Tibial artery (tissue), 4 donors: ENCODE measurements at regions not wholly inside any gene's neighbourhood (a gene's known extent, or its start where the extent isn't known, plus 50 kb on each side); places are given as distances from the start of the nearest gene placed in this dataset.

Experiments used
- DNase-seq, 2 donors: peaks; one replicate each; pipeline ENCODE4 v3.0.0-alpha.2; 2019
- H3K27ac ChIP-seq, 2 donors: fragments of 200-600 bp; sonication (generic) in 1 of 2; 1 replicate in 1 of 2; 2 replicates in 1 of 2; pipeline ENCODE4 v1.5.1; 2018 to 2019; ENCODE audit warnings: mild to moderate bottlenecking in 1 of 2
- H3K27me3 ChIP-seq, 2 donors: fragments of 200-600 bp; sonication (generic) in 1 of 2; one replicate each; pipeline versions ENCODE4 v1.5.1 to v1.6.0; 2016 to 2019
- H3K36me3 ChIP-seq, 3 donors: fragments of 200-600 bp; sonication (generic) in 2 of 3; one replicate each; pipeline ENCODE4 v1.5.1; 2016 to 2019; ENCODE audit warnings: mild to moderate bottlenecking in 2 of 3
- H3K4me1 ChIP-seq, 4 donors: fragments of 200-600 bp; sonication (generic) in 2 of 4; 1 replicate in 3 of 4; 2 replicates in 1 of 4; pipeline ENCODE4 v1.5.1; 2016 to 2019
- H3K4me3 ChIP-seq, 2 donors: fragments of 200-600 bp; sonication (generic) in 1 of 2; 1 replicate in 1 of 2; 2 replicates in 1 of 2; pipeline ENCODE4 v1.5.1; 2018 to 2019; ENCODE audit warnings: mild to moderate bottlenecking in 2 of 2
- H3K9me3 ChIP-seq, 3 donors: fragments of 200-600 bp; sonication (generic) in 1 of 3; one replicate each; pipeline ENCODE4 v1.5.1; 2016 to 2019
- intact Hi-C: fragments of 100-400 bp; cut with DNase I; formaldehyde crosslinking; loops from one replicate; pipeline ENCODE4 v1.15.0; 2023; ENCODE audit warnings: low total_unique reads
- TF ChIP-seq, protein P1 (sequence below), 2 experiments: fragments of 200-600 bp in 1 of 2; fragments of 450-650 bp in 1 of 2; IDR thresholded peaks; one replicate each; pipeline ENCODE4 v1.5.1; 2017 to 2019; ENCODE audit warnings: antibody characterized with exemption in 2 of 2, mild to moderate bottlenecking in 1 of 2, moderate library complexity in 1 of 2

GRCh38 chr5:128615578-128615977 is 77.5 kb upstream of the FBN2 start:
- intact Hi-C loops, result no loop called here
- Histone ChIP-seq H3K9me3 (no peaks in the 10 kb centered on the region), H3K36me3 (no peaks in the 10 kb centered on the region), H3K4me1 (no peaks in the 10 kb centered on the region), H3K27ac (no peak overlapping the region), H3K27me3 (no peaks in the 10 kb centered on the region), H3K4me3 (no peak overlapping the region)
- TF ChIP-seq, protein P1, sequence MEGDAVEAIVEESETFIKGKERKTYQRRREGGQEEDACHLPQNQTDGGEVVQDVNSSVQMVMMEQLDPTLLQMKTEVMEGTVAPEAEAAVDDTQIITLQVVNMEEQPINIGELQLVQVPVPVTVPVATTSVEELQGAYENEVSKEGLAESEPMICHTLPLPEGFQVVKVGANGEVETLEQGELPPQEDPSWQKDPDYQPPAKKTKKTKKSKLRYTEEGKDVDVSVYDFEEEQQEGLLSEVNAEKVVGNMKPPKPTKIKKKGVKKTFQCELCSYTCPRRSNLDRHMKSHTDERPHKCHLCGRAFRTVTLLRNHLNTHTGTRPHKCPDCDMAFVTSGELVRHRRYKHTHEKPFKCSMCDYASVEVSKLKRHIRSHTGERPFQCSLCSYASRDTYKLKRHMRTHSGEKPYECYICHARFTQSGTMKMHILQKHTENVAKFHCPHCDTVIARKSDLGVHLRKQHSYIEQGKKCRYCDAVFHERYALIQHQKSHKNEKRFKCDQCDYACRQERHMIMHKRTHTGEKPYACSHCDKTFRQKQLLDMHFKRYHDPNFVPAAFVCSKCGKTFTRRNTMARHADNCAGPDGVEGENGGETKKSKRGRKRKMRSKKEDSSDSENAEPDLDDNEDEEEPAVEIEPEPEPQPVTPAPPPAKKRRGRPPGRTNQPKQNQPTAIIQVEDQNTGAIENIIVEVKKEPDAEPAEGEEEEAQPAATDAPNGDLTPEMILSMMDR (IDR thresholded peaks at IDR 0.05), result no peak
- no peak for DNase-seq

GRCh38 chr5:128626536-128627090 is 88.6 kb upstream of the FBN2 start:
- intact Hi-C loops, result no loop called here
- TF ChIP-seq, protein P1 (IDR thresholded peaks at IDR 0.05), result no peak
- Histone ChIP-seq H3K36me3 (no peaks in the 10 kb centered on the region), H3K27ac (no peak overlapping the region), H3K4me1 (no peaks in the 10 kb centered on the region), H3K27me3 (no peaks in the 10 kb centered on the region), H3K4me3 (no peak overlapping the region), H3K9me3 (no peaks in the 10 kb centered on the region)
- DNase-seq, result no peak

GRCh38 chr5:128627939-128628338 is 89.9 kb upstream of the FBN2 start:
- TF ChIP-seq, protein P1 (IDR thresholded peaks at IDR 0.05), result no peak
- Histone ChIP-seq H3K4me1 (no peaks in the 10 kb centered on the region), H3K9me3 (no peaks in the 10 kb centered on the region), H3K27me3 (no peaks in the 10 kb centered on the region), H3K36me3 (no peaks in the 10 kb centered on the region), H3K27ac (no peak overlapping the region), H3K4me3 (no peak overlapping the region)
- intact Hi-C loops, result no loop called here
- DNase-seq, result no peak

GRCh38 chr5:128629157-128629556 is 91.1 kb upstream of the FBN2 start:
- TF ChIP-seq, protein P1 (IDR thresholded peaks at IDR 0.05), result no peak
- no peak for DNase-seq
- no peak overlapping the region for H3K4me3 ChIP-seq

GRCh38 chr5:128630121-128630520 is 92.1 kb upstream of the FBN2 start:
- no peak overlapping the region for H3K4me3 ChIP-seq
- H3K36me3 ChIP-seq, result no peaks in the 10 kb centered on the region
- no peaks in the 10 kb centered on the region for H3K4me1 ChIP-seq
- TF ChIP-seq, protein P1 (IDR thresholded peaks at IDR 0.05), result no peak
- no peaks in the 10 kb centered on the region for H3K27me3 ChIP-seq
- no peak for DNase-seq
- no peak overlapping the region for H3K27ac ChIP-seq
- H3K9me3 ChIP-seq, result no peaks in the 10 kb centered on the region
- intact Hi-C loops, result no loop called here

More at GRCh38 chr5:128629157-128629556, 91.1 kb upstream of the FBN2 start:
- Histone ChIP-seq H3K9me3 (no peaks in the 10 kb centered on the region), H3K27ac (no peak overlapping the region), H3K4me1 (no peaks in the 10 kb centered on the region), H3K27me3 (no peaks in the 10 kb centered on the region), H3K36me3 (no peaks in the 10 kb centered on the region)
- intact Hi-C loops, result no loop called here

DNA sequence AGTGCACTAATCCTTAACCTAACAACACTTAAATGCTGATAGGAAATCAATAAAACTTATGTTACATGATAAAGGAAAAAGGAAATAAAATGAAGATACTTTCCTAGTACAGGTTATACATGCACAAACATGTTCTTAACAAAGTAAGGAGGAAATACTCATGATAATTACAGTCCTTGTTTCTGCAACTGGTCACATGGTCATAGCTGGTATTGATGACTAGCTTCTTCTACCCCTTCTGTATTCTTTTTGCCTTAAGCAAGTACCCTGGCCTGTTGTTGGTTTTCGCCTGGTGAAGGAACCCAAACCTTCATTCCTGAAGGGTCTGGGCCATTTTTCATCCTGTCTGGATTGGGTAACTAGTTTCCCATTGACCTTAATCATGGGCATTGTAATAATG is 93.7 kb upstream of the FBN2 start:
- Histone ChIP-seq H3K9me3 (no peaks in the 10 kb centered on the region), H3K4me1 (no peaks in the 10 kb centered on the region), H3K4me3 (no peak overlapping the region), H3K27ac (no peak overlapping the region), H3K27me3 (no peaks in the 10 kb centered on the region), H3K36me3 (no peaks in the 10 kb centered on the region)
- intact Hi-C loops, result no loop called here
- TF ChIP-seq, protein P1 (IDR thresholded peaks at IDR 0.05), result no peak
- DNase-seq, result no peak
